NB4 (cell line): ENCODE measurements at regions not wholly inside any gene's neighbourhood (a gene's known extent, or its start where the extent isn't known, plus 50 kb on each side); places are given as distances from the start of the nearest gene placed in this dataset.

Source experiments
- CTCF ChIP-seq: IDR thresholded peaks from one replicate; pipeline ENCODE4 v1.5.1; 2012; ENCODE audit warnings: low read depth, low read length
- POLR2A ChIP-seq: IDR thresholded peaks from 2 replicates; pipeline ENCODE4 v1.6.1; 2011; ENCODE audit warnings: mild to moderate bottlenecking; ENCODE audit not compliant: insufficient read length; ENCODE audit errors: extremely low read depth

DNA sequence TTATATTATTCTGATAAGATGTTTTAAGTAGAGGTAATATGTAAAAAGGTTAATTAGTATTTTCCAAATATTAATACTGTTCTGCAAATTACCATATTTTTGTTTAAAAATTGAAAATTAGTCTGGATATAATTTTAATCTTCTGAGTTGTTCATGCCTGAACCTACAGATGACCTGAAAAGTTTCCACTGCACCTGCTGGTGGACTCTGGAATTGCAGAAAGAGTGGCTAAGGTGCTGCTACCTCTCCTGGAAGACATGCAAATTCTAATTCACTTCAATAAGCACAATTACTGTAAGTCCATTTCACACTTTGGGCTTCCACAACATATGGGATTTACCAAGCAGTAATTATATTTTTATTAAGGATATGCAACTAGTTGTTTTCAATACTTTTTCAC, 77.7 kb upstream of the OLIG3 start:
- TF ChIP-seq CTCF (peak; percentile 79), POLR2A (no peak)
